LNCaP clone FGC (cell line): ENCODE measurements at regions not wholly inside any gene's neighbourhood (a gene's known extent, or its start where the extent isn't known, plus 50 kb on each side); places are given as distances from the start of the nearest gene placed in this dataset.
A peak's percentile ranks its signal among the peaks of the same experiment; 100 is the strongest.

Experiments used
- DNase-seq: peaks from one replicate; pipeline ENCODE4 v3.0.0-alpha.2; 2011; ENCODE audit warnings: low read depth
- H3K4me3 ChIP-seq: 2 replicates; pipeline ENCODE4 v1.5.1; 2011; ENCODE audit warnings: mild to moderate bottlenecking, low read depth, low read length, control low read depth
- TF ChIP-seq, protein P1 (sequence below): IDR thresholded peaks from 2 replicates; pipeline ENCODE4 v1.5.1; 2012; ENCODE audit warnings: mild to moderate bottlenecking; ENCODE audit not compliant: control insufficient read depth, insufficient read depth; ENCODE audit errors: extremely low read depth

DNA sequence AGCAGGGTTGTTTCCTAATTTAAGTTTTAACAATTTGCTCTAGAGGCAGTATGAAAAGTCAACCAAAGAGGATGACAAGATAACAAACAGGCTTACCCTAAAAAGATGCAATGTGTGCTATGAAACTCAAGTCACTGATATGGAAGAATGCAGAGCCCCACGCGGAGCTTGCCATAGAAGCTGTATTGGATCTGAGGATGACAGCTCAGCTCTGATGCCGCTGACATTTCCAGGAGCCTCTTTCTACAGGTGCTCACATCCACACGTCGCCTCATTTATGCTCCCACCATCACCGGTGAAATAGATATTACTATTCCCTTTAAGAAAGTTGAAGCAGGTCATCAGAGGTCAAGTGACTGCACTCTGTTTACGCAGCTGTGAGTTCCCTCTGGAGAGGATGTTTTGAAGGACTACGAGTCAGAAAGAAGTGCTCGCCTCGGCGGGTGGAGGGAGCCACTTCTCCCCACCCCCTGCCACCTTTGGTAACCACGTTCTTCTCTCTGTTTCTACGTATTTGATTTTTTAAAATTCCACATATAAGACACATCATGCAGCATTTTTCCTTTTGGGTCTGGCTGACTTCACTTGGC is 275.4 kb downstream of the GLRX3 start:
- peak; percentile 4 for DNase-seq
- TF ChIP-seq, protein P1, sequence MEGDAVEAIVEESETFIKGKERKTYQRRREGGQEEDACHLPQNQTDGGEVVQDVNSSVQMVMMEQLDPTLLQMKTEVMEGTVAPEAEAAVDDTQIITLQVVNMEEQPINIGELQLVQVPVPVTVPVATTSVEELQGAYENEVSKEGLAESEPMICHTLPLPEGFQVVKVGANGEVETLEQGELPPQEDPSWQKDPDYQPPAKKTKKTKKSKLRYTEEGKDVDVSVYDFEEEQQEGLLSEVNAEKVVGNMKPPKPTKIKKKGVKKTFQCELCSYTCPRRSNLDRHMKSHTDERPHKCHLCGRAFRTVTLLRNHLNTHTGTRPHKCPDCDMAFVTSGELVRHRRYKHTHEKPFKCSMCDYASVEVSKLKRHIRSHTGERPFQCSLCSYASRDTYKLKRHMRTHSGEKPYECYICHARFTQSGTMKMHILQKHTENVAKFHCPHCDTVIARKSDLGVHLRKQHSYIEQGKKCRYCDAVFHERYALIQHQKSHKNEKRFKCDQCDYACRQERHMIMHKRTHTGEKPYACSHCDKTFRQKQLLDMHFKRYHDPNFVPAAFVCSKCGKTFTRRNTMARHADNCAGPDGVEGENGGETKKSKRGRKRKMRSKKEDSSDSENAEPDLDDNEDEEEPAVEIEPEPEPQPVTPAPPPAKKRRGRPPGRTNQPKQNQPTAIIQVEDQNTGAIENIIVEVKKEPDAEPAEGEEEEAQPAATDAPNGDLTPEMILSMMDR = no peak
- H3K4me3 ChIP-seq = no peak overlapping the region

DNA sequence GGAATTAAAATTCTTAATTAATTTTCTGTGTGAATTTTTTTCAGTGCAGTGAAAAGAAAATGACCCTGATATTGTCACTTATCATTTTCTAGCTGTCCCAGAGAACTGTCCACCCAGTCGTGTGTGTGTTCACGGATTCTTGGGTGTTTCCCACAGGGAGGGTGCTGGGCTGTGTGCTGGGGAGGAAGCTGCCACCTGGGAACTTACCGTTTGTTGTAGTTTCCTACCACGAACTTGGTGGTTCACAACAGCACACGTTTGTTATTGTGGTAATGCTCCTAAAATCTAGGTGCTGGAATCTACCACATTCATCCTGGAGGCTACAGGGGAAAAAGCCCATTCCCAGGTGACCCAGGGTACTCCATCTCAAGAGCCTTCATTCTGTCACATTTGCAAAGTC is 276.1 kb downstream of the GLRX3 start:
- no peak for DNase-seq
- H3K4me3 ChIP-seq = no peak overlapping the region
- TF ChIP-seq, protein P1 = no peak

DNA sequence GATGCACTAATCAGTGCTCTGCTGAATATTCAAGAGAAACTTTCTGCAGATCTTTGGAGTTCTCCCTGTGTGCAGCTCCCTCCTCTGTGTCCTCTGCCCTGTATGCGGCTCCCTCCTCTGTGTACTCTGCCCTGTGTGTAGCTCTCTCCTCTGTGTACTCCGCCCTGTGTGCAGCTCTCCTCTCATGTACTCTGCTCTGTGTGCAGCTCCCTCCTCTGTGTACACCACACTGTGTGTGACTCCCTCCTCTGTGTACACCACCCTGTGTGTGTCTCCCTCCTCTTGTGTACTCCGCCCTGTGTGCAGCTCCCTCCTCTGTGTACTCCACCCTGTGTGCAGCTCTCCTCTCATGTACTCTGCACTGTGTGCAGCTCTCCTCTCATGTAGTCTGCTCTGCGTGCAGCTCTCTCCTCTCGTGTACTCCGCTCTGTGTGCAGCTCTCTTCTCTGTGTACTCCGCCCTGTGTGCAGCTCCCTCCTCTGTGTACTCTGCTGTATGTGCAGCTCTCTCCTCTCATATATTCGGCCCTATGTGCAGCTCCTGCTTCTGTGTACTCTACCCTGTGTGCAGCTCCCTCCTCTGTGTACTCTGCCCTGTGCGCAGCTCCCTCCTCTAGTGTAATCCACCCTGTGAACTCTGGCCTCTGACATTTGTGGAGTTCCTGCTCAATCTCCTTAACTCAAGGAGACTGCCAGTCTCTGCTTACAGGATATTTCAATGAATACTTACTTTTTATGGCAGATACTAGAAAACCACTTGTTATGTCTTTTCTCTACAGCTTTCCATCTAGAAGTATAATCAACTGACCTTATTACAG is 280.4 kb downstream of the GLRX3 start:
- no peak for DNase-seq
- TF ChIP-seq, protein P1 = no peak
- no peak overlapping the region for H3K4me3 ChIP-seq

- no peak for DNase-seq
- no peak overlapping the region for H3K4me3 ChIP-seq
- TF ChIP-seq, protein P1 = no peak
Observed at GRCh38 chr10:130418731-130419130, 282.5 kb downstream of the GLRX3 start.

GRCh38 chr10:130421909-130422308 is 285.7 kb downstream of the GLRX3 start:
- TF ChIP-seq, protein P1 = no peak
- no peak for DNase-seq
- H3K4me3 ChIP-seq = no peak overlapping the region

DNA sequence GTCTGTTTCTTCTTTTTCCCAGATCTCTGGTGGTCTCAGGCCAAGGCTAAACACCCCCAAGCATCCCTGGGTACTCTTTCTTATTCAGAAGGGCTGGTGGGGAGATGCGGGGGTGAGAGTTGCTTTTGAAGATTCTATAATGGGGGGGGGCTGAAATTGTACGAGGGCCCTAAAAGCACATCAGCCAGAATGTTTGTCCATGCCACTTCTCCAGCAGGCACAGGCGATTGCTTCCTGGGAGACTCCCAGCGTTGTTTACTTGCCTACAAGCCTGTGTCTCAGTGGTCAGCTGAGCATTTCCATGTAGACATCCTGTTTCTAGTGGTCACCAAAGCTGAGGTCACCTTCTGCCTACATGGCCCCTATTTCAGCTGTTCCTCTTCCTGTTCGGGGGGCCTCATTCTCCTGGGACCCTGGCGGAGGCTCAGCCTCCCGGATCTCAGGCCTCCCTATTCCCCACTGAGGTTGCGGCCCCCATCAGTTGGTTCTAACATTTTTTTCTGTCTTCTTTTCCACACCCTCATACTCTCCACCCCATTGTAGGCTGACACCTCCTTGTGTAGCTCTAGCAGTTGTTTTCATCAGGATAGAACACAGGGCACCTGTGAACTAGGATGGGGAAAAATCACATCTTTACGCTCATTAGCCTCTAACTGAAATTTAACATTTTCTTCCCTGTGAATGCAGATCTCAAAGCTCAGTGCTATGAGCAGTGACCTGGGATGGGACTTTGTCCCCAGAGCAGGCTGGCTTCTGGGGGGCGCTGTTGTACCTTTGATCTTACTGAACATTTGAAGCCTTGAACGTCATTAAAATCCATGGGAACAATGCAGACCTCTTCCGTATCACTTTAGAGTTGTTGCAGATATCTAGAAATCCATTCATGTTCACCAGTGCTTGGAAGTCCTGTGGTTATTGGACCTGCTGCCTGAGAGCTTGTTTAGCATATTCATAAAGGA is 286.5 kb downstream of the GLRX3 start:
- no peak overlapping the region for H3K4me3 ChIP-seq
- no peak for DNase-seq
- TF ChIP-seq, protein P1 = no peak
